ENCODE measurements at regions not wholly inside any gene's neighbourhood (a gene's known extent, or its start where the extent isn't known, plus 50 kb on each side); places are given as distances from the start of the nearest gene placed in this dataset.
"Not testable (repeated sequence)": the region's sequence is repeated elsewhere in the genome, so short reads cannot be mapped to it uniquely, and the experiment has no call there.

DNA sequence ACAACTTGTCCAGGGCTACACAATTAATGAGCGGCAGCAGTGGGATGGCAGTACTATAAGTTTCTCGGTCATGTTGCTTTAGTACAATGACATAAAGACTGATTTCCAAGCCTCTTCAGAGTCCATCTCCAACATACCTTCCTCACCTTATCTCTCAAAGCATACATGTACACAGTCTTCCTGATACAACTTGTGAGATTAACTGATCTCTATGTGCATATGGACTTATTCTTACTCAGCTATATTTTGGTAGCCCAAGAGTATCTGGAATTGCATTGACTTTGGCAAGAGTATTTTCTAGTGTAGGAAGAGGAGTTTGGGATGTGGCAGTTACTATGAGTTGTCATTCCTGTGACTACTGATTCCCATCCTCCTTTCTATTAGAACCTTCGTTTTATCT, 575.0 kb downstream of the EDEM1 start:
- intact Hi-C loops (cut with micrococcal nuclease), result no loop called here
- Mint-ChIP-seq H3K36me3 (ENCODE audit: low read depth) (no peaks in the 10 kb centered on the region), H3K4me1 (ENCODE audit: low read depth) (no peaks in the 10 kb centered on the region), H3K9me3 (no peaks in the 10 kb centered on the region), H3K4me3 (no peak overlapping the region), H3K27me3 (ENCODE audit: insufficient read depth) (no peaks in the 10 kb centered on the region), H3K27ac (no peak overlapping the region)
- DNase-seq (ENCODE audit: low spot score), result no peak

DNA sequence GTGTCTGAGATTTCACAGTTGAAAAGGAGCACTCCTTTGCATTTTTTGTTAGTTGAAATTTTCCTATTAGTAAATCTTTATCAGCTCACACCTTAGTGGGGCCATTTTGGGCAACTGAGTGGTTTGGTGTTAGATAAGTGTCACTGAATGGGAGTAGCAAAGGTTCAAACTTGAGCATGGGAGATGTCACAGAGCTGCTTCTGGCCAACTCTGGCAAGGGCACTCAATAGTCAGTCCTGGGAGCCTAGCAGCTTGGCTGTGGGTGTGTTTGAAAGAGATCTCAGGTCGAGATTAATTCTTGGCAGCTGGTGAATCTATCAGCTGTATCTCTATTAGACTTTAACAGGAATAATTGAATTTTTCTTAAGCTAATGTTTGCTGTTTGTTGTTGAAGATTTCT, 579.3 kb downstream of the EDEM1 start:
- DNase-seq (ENCODE audit: low spot score), result no peak
- Mint-ChIP-seq H3K4me3 (no peak overlapping the region), H3K9me3 (no peaks in the 10 kb centered on the region), H3K36me3 (ENCODE audit: low read depth) (no peaks in the 10 kb centered on the region), H3K27ac (no peak overlapping the region), H3K4me1 (ENCODE audit: low read depth) (peaks cover 4% of the 10 kb centered on the region), H3K27me3 (ENCODE audit: insufficient read depth) (no peaks in the 10 kb centered on the region)
- intact Hi-C loops (cut with micrococcal nuclease), result no loop called here

DNA sequence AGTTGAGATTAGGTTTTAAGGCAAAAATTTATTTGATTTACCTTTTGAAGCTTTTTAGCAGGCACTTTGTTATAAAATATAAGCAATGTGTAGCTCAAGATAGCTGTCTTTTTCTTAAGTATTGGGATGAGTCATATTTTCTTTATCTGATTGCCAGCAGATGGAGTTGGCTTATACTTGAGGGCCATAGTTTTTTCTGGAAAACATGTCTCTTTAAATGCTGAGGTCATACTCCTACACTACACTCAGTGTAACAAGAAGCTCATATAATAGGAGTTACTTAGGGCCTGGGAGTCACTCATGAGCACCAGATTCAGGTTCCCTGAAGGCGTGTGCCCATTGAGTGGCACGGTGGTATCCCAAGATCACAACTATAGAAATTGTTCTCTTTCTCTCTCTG, 579.8 kb downstream of the EDEM1 start:
- Mint-ChIP-seq H3K9me3 (no peaks in the 10 kb centered on the region), H3K27me3 (ENCODE audit: insufficient read depth) (no peaks in the 10 kb centered on the region), H3K4me3 (no peak overlapping the region), H3K27ac (no peak overlapping the region), H3K36me3 (ENCODE audit: low read depth) (no peaks in the 10 kb centered on the region), H3K4me1 (ENCODE audit: low read depth) (peaks cover 4% of the 10 kb centered on the region)
- DNase-seq (ENCODE audit: low spot score), result no peak
- intact Hi-C loops (cut with micrococcal nuclease), result no loop called here

DNA sequence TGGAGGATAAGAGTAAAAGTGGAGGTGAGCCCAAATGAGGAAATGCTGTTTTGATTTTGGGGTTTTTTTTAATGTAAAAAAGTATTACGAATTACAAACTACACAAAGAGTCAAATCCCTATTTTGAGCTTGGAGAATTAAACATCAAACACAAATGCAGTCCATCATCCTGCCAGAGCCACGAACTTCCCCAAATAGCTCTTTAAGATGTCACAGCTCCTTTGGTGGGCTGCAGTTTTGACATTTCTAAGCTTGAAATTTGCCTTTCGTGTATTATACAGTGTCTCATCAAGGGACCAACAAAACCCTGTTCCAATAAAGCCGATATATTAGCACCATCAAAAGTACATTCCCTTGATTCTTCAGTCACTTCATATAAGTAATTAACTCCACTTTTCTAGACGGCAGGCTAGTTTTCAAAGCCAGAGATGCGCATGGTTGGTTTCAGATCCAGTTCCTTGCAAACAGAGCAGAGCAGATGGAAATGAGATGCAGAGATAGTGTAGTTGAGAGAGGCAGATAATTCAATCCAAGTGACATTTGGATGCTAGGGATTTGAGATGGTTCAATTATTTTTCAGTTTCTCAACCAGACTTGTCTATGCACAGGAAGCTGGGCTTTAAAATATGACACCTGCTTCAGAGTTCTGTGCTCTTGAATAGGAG, 580.9 kb downstream of the EDEM1 start:
- peaks cover 4% of the 10 kb centered on the region for H3K4me1 Mint-ChIP-seq (ENCODE audit: low read depth)
- intact Hi-C loops (cut with micrococcal nuclease), result no loop called here
- no peak overlapping the region for H3K27ac Mint-ChIP-seq
- no peaks in the 10 kb centered on the region for H3K9me3 Mint-ChIP-seq
- H3K27me3 Mint-ChIP-seq (ENCODE audit: insufficient read depth), result no peaks in the 10 kb centered on the region
- H3K36me3 Mint-ChIP-seq (ENCODE audit: low read depth), result no peaks in the 10 kb centered on the region
- H3K4me3 Mint-ChIP-seq, result no peak overlapping the region
- no peak for DNase-seq (ENCODE audit: low spot score)

DNA sequence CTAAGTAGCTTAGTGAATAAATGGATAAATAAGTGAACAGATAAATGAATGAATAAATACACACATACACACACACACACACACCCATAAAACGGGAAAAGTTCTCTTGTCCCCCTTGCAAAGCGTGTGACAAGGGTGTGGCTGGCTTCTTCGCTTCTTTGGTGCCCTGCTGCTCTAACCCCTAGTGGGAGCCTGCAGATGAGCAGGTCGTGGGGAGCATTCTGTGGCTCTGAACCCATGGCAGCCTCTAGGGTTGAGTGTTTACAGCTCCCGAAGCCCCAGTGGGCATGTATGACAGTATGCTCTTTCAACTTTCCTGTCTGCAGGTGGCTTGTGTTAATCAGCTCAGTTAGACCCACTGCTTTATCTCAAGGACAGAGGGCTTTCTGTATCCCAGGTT, 582.3 kb downstream of the EDEM1 start:
- no peak for DNase-seq (ENCODE audit: low spot score)
- intact Hi-C loops (cut with micrococcal nuclease), result no loop called here
- Mint-ChIP-seq H3K27me3 (ENCODE audit: insufficient read depth) (no peaks in the 10 kb centered on the region), H3K27ac (no peak overlapping the region), H3K4me1 (ENCODE audit: low read depth) (peaks cover 4% of the 10 kb centered on the region), H3K4me3 (no peak overlapping the region), H3K9me3 (peaks cover 8% of the 10 kb centered on the region), H3K36me3 (ENCODE audit: low read depth) (no peaks in the 10 kb centered on the region)

DNA sequence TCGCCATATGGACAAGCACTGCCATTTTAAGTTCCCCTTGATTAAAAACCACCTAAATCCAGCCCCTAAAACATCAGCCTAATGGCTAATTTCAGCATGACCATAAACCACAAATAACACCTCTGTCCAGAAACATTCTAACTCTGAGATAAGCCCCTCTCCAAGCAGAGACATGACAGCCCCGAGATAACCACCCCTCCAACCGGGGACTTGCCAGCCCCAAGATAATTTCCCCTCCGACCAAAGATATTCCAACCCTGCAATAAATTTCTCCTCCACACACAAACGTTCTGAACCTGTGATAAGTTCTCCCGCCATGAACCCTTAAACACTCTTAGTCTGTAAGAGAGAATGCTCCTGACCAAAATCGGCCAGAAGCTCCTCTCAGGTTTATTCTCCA, 586.8 kb downstream of the EDEM1 start:
- H3K4me3 Mint-ChIP-seq, result no peak overlapping the region
- H3K27me3 Mint-ChIP-seq (ENCODE audit: insufficient read depth), result no peaks in the 10 kb centered on the region
- no peak for DNase-seq (ENCODE audit: low spot score)
- no peak overlapping the region for H3K27ac Mint-ChIP-seq
- no peaks in the 10 kb centered on the region for H3K4me1 Mint-ChIP-seq (ENCODE audit: low read depth)
- H3K9me3 Mint-ChIP-seq, result peaks cover 15% of the 10 kb centered on the region
- H3K36me3 Mint-ChIP-seq (ENCODE audit: low read depth), result no peaks in the 10 kb centered on the region
- intact Hi-C loops (cut with micrococcal nuclease), result no loop called here

DNA sequence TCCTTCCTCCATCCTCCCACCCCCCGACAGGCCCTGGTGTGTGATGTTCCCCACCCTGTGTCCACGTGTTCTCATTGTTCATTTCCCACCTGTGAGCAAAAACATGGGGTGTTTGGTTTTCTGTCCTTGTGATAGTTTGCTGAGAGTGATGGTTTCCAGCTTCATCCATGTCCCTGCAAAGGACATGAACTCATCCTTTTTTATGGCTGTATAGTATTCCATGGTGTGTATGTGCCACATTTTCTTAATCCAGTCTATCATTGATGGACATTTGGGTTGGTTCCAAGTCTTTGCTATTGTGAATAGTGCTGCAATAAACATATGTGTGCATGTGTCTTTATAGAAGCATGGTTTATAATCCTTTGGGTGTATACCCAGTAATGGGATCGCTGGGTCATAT, 587.6 kb downstream of the EDEM1 start:
- H3K4me3 Mint-ChIP-seq; intact Hi-C loops (cut with micrococcal nuclease); H3K4me1 Mint-ChIP-seq (ENCODE audit: low read depth): not testable (repeated sequence)

DNA sequence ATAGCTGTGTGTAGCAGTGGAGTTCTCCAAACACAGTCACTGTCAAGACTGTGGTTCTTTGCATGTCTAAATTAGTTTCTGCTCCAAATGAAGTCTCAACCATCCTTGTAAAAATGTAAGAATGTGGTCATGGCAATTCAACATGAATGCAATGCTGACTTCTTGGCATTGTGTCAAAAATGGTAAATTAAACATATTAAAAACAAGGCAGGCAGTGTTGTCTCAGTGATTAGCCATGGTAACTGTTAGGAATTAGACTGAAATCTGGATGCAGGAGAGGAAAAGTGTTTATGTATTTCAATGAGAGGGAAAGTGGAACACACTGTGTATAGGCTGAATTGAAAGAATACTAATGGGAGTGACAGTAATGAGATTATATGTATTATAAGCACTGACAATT, 597.2 kb downstream of the EDEM1 start:
- no peaks in the 10 kb centered on the region for H3K9me3 Mint-ChIP-seq
- no peak overlapping the region for H3K27ac Mint-ChIP-seq
- H3K4me1 Mint-ChIP-seq (ENCODE audit: low read depth), result no peaks in the 10 kb centered on the region
- no peak for DNase-seq (ENCODE audit: low spot score)
- no peaks in the 10 kb centered on the region for H3K36me3 Mint-ChIP-seq (ENCODE audit: low read depth)
- intact Hi-C loops (cut with micrococcal nuclease), result no loop called here
- no peak overlapping the region for H3K4me3 Mint-ChIP-seq
- H3K27me3 Mint-ChIP-seq (ENCODE audit: insufficient read depth), result no peaks in the 10 kb centered on the region

More for the DNA sequence above, 587.6 kb downstream of the EDEM1 start:
- H3K36me3 Mint-ChIP-seq (ENCODE audit: low read depth); H3K27me3 Mint-ChIP-seq (ENCODE audit: insufficient read depth); DNase-seq (ENCODE audit: low spot score); H3K27ac Mint-ChIP-seq: not testable (repeated sequence)
- H3K9me3 Mint-ChIP-seq, result peaks cover 15% of the 10 kb centered on the region

DNA sequence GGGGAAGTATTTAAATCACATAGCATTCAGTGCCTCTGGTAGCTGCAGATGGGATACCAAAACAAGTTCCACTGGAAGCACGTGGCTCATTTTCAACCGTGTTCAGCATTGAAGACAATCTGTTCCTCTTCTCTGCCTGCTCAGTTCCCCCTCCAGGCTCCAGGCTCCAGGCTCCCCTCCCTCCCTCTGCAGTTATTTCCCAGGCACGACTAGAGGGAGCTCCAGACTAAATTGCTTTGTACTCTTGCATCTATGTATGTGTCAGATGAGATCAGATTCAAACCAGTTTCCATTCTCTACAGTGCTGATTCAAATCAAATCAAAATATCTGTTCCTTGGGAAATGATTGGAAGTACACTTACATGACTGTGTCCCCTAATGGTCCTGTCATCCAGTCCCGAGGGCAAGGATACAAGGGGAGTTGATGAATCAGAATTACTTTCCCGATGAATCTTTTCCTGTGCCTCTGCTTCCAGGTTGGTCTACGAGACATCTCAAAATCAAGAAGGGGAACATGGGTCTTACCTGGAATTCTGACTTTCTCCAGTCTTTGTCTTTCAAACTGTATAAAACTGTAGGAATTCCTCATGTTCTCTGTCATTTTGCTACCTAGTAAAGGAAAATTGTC, 600.5 kb downstream of the EDEM1 start:
- Mint-ChIP-seq H3K27me3 (ENCODE audit: insufficient read depth) (no peaks in the 10 kb centered on the region), H3K4me3 (no peak overlapping the region), H3K4me1 (ENCODE audit: low read depth) (no peaks in the 10 kb centered on the region), H3K27ac (no peak overlapping the region), H3K36me3 (ENCODE audit: low read depth) (no peaks in the 10 kb centered on the region), H3K9me3 (no peaks in the 10 kb centered on the region)
- intact Hi-C loops (cut with micrococcal nuclease), result no loop called here
- no peak for DNase-seq (ENCODE audit: low spot score)

DNA sequence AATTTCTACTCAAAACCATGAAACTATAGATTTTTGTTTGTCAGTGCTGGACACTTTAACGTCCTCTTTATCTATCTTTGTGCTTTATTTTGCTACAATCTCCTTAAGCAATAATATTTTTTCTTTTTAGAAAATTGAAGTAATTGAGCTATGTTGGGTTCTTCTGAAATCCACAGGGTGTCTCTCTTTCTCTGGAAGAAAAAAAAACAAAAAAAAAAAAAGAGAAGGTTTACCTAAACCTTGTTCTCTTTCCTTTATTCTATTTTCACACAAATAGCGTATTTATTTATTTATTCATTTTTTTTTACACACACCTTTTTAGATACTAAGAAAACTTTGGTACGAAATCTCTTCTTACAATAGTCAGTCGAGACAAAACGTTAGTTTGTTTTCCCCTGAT, 601.0 kb downstream of the EDEM1 start:
- Mint-ChIP-seq H3K9me3 (no peaks in the 10 kb centered on the region), H3K4me1 (ENCODE audit: low read depth) (no peaks in the 10 kb centered on the region), H3K36me3 (ENCODE audit: low read depth) (no peaks in the 10 kb centered on the region), H3K4me3 (no peak overlapping the region), H3K27me3 (ENCODE audit: insufficient read depth) (no peaks in the 10 kb centered on the region), H3K27ac (no peak overlapping the region)
- no peak for DNase-seq (ENCODE audit: low spot score)
- intact Hi-C loops (cut with micrococcal nuclease), result no loop called here

DNA sequence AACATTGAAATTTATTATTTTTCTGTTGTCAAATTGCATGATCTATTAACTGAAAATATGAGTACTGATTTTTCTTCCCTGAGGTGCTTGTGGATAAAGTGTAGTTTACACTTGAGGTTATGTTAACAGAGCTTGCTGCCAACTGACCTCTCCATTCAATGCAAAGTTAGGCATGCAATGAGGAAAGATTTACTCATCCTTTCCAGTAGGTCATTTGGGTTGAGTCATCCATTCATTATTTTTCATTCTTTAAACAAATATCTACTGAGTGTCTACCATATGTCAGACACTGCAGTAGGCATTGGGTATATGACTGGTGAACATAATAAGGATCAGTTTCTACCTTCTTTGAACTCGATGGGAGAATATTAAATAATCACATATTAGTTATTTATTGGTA, 604.1 kb downstream of the EDEM1 start:
- Mint-ChIP-seq H3K36me3 (ENCODE audit: low read depth) (no peaks in the 10 kb centered on the region), H3K27me3 (ENCODE audit: insufficient read depth) (no peaks in the 10 kb centered on the region), H3K4me3 (no peak overlapping the region), H3K4me1 (ENCODE audit: low read depth) (no peaks in the 10 kb centered on the region), H3K27ac (no peak overlapping the region), H3K9me3 (no peaks in the 10 kb centered on the region)
- intact Hi-C loops (cut with micrococcal nuclease), result no loop called here
- DNase-seq (ENCODE audit: low spot score), result no peak

DNA sequence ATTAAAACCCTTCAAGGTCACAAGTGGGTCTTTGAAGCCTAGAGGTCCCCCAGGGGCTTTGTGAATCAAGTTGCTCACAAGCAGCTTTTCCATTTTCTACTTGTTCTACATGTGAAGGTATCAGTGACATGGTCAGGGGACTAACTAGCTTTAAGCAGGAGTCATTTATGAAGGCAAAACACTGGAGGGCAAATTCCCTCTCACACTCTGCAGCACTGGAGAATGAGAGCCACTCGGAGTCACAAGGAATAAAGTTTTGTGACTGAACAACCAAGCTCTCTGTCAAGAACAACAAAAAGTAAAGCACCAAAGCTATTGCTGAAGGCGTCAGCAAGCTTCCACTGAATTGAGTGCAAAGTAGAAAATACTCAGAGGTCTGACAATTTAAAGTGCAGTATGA, 609.0 kb downstream of the EDEM1 start:
- no peaks in the 10 kb centered on the region for H3K9me3 Mint-ChIP-seq
- H3K27me3 Mint-ChIP-seq (ENCODE audit: insufficient read depth), result no peaks in the 10 kb centered on the region
- H3K4me3 Mint-ChIP-seq, result no peak overlapping the region
- no peaks in the 10 kb centered on the region for H3K36me3 Mint-ChIP-seq (ENCODE audit: low read depth)
- no peak for DNase-seq (ENCODE audit: low spot score)
- H3K4me1 Mint-ChIP-seq (ENCODE audit: low read depth), result no peaks in the 10 kb centered on the region
- intact Hi-C loops (cut with micrococcal nuclease), result no loop called here
- no peak overlapping the region for H3K27ac Mint-ChIP-seq

DNA sequence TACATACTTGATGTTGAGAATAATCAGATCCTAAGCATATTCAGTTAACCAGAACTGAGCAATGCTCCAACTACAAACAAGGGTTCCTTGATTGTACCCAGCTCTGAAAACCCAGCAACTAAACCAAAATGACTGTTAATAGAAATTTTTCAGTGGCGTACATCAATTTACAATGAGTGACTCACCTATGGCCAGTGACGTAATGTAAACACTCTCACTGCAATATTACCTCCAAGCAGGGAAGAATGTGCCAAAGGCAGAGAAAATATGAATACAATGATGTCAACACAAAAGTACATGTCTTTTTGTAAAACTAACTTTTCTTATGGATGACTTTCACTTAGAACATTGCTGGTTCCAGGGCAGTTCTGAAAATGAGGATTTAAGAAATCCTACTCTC, 611.3 kb downstream of the EDEM1 start:
- no peak for DNase-seq (ENCODE audit: low spot score)
- Mint-ChIP-seq H3K27ac (no peak overlapping the region), H3K27me3 (ENCODE audit: insufficient read depth) (no peaks in the 10 kb centered on the region), H3K9me3 (no peaks in the 10 kb centered on the region), H3K4me1 (ENCODE audit: low read depth) (no peaks in the 10 kb centered on the region), H3K4me3 (no peak overlapping the region), H3K36me3 (ENCODE audit: low read depth) (no peaks in the 10 kb centered on the region)
- intact Hi-C loops (cut with micrococcal nuclease), result no loop called here

DNA sequence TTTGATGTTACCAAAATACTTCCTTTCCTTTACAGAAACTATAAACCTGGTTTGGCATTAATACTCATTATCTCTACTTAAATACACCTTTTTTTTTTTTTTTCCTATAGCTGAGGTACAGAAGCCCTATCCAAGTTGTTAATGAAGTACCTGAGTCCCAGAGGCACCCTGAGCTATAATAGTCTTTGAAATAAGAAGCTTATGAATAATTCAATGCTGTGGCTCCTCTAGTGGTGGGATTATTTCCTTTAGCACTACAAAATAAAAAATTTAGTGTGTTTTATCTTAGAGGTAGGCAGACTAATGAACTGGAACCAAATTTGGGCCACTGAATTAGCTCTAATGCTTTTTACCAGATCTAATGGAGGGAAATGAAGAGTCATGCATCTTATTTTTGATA, 611.9 kb downstream of the EDEM1 start:
- Mint-ChIP-seq H3K4me3 (no peak overlapping the region), H3K9me3 (no peaks in the 10 kb centered on the region), H3K36me3 (ENCODE audit: low read depth) (no peaks in the 10 kb centered on the region), H3K4me1 (ENCODE audit: low read depth) (no peaks in the 10 kb centered on the region), H3K27ac (no peak overlapping the region), H3K27me3 (ENCODE audit: insufficient read depth) (no peaks in the 10 kb centered on the region)
- DNase-seq (ENCODE audit: low spot score), result no peak
- intact Hi-C loops (cut with micrococcal nuclease), result no loop called here

Data from activated T-helper 1 cell treated with anti-CD3 and anti-CD28 coated beads, Interleukin-12 subunit alpha, Interleukin-12 subunit beta, Interleukin-2, Interleukin-4 antibody, amounts not matched to agents 30 ng/mL and 10 ng/mL and 1 ng/mL, durations not matched to agents 14 hours and 24 hours and 36 hours (primary cell).